NT2/D1 (cell line): ENCODE measurements at regions not wholly inside any gene's neighbourhood (a gene's known extent, or its start where the extent isn't known, plus 50 kb on each side); places are given as distances from the start of the nearest gene placed in this dataset.
"Not testable (repeated sequence)": the region's sequence is repeated elsewhere in the genome, so short reads cannot be mapped to it uniquely, and the experiment has no call there.

ENCODE experiments used
- SUZ12 ChIP-seq: IDR thresholded peaks from 2 replicates; pipeline ENCODE4 v1.6.1; 2011; ENCODE audit not compliant: insufficient read length, insufficient read depth; ENCODE audit errors: extremely low read depth
- YY1 ChIP-seq: IDR thresholded peaks from 2 replicates; pipeline ENCODE4 v1.6.1; 2011; ENCODE audit not compliant: insufficient read length, insufficient read depth

GRCh38 chr7:6979456-6979855, 153.4 kb upstream of the CCZ1B start:
- TF ChIP-seq YY1, SUZ12: not testable (repeated sequence)
